ENCODE measurements at regions not wholly inside any gene's neighbourhood (a gene's known extent, or its start where the extent isn't known, plus 50 kb on each side); places are given as distances from the start of the nearest gene placed in this dataset.

- TF ChIP-seq POLR2A (IDR thresholded peaks at IDR 0.05) = no peak
- TF ChIP-seq, protein P1, sequence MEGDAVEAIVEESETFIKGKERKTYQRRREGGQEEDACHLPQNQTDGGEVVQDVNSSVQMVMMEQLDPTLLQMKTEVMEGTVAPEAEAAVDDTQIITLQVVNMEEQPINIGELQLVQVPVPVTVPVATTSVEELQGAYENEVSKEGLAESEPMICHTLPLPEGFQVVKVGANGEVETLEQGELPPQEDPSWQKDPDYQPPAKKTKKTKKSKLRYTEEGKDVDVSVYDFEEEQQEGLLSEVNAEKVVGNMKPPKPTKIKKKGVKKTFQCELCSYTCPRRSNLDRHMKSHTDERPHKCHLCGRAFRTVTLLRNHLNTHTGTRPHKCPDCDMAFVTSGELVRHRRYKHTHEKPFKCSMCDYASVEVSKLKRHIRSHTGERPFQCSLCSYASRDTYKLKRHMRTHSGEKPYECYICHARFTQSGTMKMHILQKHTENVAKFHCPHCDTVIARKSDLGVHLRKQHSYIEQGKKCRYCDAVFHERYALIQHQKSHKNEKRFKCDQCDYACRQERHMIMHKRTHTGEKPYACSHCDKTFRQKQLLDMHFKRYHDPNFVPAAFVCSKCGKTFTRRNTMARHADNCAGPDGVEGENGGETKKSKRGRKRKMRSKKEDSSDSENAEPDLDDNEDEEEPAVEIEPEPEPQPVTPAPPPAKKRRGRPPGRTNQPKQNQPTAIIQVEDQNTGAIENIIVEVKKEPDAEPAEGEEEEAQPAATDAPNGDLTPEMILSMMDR (IDR thresholded peaks at IDR 0.05) = no peak
- Histone ChIP-seq H3K36me3 (no peaks in the 10 kb centered on the region), H3K27me3 (peaks cover 0 to 17% (median 0%) of the 10 kb centered on the region in 4 donors), H3K4me1 (no peaks in the 10 kb centered on the region), H3K9me3 (no peaks in the 10 kb centered on the region), H3K4me3 (no peak overlapping the region), H3K27ac (no peak overlapping the region)
- intact Hi-C loops (cut with DNase I) = no loop called here
- 65 to 75% methylated on average over 5 of the region's 5 CpGs for WGBS, 2 donors
- no peak for DNase-seq
Observed at GRCh38 chr22:48075604-48076003, 1313.2 kb downstream of the TBC1D22A start.

- no peak overlapping the region for H3K4me3 ChIP-seq
- no peak for TF ChIP-seq POLR2A (IDR thresholded peaks at IDR 0.05)
- TF ChIP-seq, protein P1 (IDR thresholded peaks at IDR 0.05) = no peak
- DNase-seq = no peak
- 26 to 34% methylated on average over 6 of the region's 6 CpGs for WGBS, 2 donors
- H3K4me1 ChIP-seq = no peaks in the 10 kb centered on the region
- H3K27ac ChIP-seq = no peak overlapping the region
- no peaks in the 10 kb centered on the region for H3K9me3 ChIP-seq
- intact Hi-C loops (cut with DNase I) = no loop called here
- no peaks in the 10 kb centered on the region for H3K36me3 ChIP-seq
- peaks cover 0 to 17% (median 0%) of the 10 kb centered on the region in 4 donors for H3K27me3 ChIP-seq
Observed at GRCh38 chr22:48072777-48073176, 1310.3 kb downstream of the TBC1D22A start.

- 79 to 83% methylated on average over 3 to 7 of the region's 7 CpGs for WGBS, 2 donors
- no peaks in the 10 kb centered on the region for H3K9me3 ChIP-seq
- no peaks in the 10 kb centered on the region for H3K4me1 ChIP-seq
- intact Hi-C loops (cut with DNase I) = no loop called here
- peaks cover 0 to 13% (median 0%) of the 10 kb centered on the region in 4 donors for H3K27me3 ChIP-seq
- no peak for DNase-seq
- no peak for TF ChIP-seq POLR2A (IDR thresholded peaks at IDR 0.05)
- TF ChIP-seq, protein P1 (IDR thresholded peaks at IDR 0.05) = no peak
- no peak overlapping the region for H3K4me3 ChIP-seq
- H3K36me3 ChIP-seq = no peaks in the 10 kb centered on the region
- no peak overlapping the region for H3K27ac ChIP-seq
Observed at GRCh38 chr22:48071828-48072227, 1309.4 kb downstream of the TBC1D22A start.

DNA sequence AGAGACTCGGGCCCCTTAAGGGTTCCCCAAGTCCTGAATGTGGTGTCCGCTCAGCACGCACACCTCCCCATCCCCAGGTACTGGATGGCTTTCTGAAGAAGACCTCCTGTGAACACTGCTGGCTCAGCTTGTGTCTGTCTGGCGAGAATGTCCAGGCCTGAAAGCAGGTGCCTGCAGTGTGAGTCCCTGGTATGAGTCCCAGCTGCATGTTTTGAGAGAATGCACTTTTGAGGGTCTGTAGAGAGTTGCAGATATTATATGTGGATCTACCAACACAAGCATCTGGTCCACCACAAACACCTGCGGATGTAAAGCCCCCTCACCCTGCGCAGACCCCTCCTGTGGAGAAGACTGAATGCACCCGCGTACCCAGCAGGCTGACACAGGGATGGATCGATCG is 1308.9 kb downstream of the TBC1D22A start:
- H3K27ac ChIP-seq = no peak overlapping the region
- H3K36me3 ChIP-seq = no peaks in the 10 kb centered on the region
- H3K27me3 ChIP-seq = peaks cover 0 to 8% (median 0%) of the 10 kb centered on the region in 4 donors
- no peaks in the 10 kb centered on the region for H3K4me1 ChIP-seq
- DNase-seq = no peak
- 77 to 84% methylated on average over 10 of the region's 10 CpGs for WGBS, 2 donors
- intact Hi-C loops (cut with DNase I) = no loop called here
- H3K9me3 ChIP-seq = no peaks in the 10 kb centered on the region
- TF ChIP-seq, protein P1 (IDR thresholded peaks at IDR 0.05) = no peak
- TF ChIP-seq POLR2A (IDR thresholded peaks at IDR 0.05) = no peak
- no peak overlapping the region for H3K4me3 ChIP-seq

GRCh38 chr22:48070760-48071159 is 1308.3 kb downstream of the TBC1D22A start:
- intact Hi-C loops (cut with DNase I) = no loop called here
- WGBS, 2 donors = 73 to 81% methylated on average over 4 of the region's 4 CpGs
- no peak for TF ChIP-seq POLR2A (IDR thresholded peaks at IDR 0.05)

DNA sequence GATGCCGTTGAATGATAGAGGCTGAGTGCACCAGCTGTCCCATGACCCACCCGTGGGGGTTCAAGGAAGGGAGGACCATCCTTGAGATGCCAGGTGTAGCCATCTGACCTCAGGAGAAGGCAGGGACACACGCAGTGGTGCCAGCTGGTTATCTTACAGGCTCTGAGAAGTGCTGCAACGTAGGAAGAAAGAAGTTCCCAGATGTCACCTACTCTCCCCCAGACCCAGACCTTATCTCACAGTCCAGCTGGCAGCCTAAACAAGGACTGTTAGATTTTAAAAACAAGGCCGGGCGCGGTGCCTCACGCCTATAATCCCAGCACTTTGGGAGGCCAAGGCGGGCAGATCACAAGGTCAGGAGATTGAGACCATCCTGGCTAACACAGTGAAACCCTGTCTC is 1307.6 kb downstream of the TBC1D22A start:
- Histone ChIP-seq H3K4me1 (no peaks in the 10 kb centered on the region), H3K4me3 (no peak overlapping the region), H3K27ac (no peak overlapping the region), H3K36me3 (no peaks in the 10 kb centered on the region), H3K27me3 (no peaks in the 10 kb centered on the region), H3K9me3 (no peaks in the 10 kb centered on the region)
- DNase-seq = no peak
- intact Hi-C loops (cut with DNase I) = no loop called here
- no peak for TF ChIP-seq POLR2A (IDR thresholded peaks at IDR 0.05)
- TF ChIP-seq, protein P1 (IDR thresholded peaks at IDR 0.05) = no peak
- 81 to 93% methylated on average over 4 to 6 of the region's 9 CpGs for WGBS, 2 donors

More at GRCh38 chr22:48070760-48071159, 1308.3 kb downstream of the TBC1D22A start:
- DNase-seq = no peak
- H3K27me3 ChIP-seq = peaks cover 0 to 2% (median 0%) of the 10 kb centered on the region in 4 donors
- H3K27ac ChIP-seq = no peak overlapping the region
- H3K36me3 ChIP-seq = no peaks in the 10 kb centered on the region
- H3K4me1 ChIP-seq = no peaks in the 10 kb centered on the region
- H3K4me3 ChIP-seq = no peak overlapping the region
- H3K9me3 ChIP-seq = no peaks in the 10 kb centered on the region

Data from esophagus squamous epithelium (tissue), 5 donors.